ENCODE measurements at regions not wholly inside any gene's neighbourhood (a gene's known extent, or its start where the extent isn't known, plus 50 kb on each side); places are given as distances from the start of the nearest gene placed in this dataset.

- no peak for TF ChIP-seq CTCF (IDR thresholded peaks at IDR 0.05 in 2 of 3, conservative IDR thresholded peaks at IDR 0.05 in 1 of 3; ENCODE audit: borderline replicate concordance in 1 of 3, insufficient read depth in 1 of 3, low read depth in 2 of 3, low read length in 2 of 3)
- TF ChIP-seq POLR2AphosphoS5 (IDR thresholded peaks at IDR 0.05; ENCODE audit: low read depth, low read length): no peak
- TF ChIP-seq EZH2 (IDR thresholded peaks at IDR 0.05): no peak
- no peak for TF ChIP-seq POLR2A (IDR thresholded peaks at IDR 0.05; ENCODE audit: borderline replicate concordance, extremely low read depth, insufficient read depth, insufficient read length)
- TF ChIP-seq CEBPB (IDR thresholded peaks at IDR 0.05; ENCODE audit: low read depth): no peak
- no peak for TF ChIP-seq YY1 (IDR thresholded peaks at IDR 0.05; ENCODE audit: extremely low read depth, insufficient replicate concordance, low read depth, low read length)
These were observed 393.3 kb downstream of the METTL4 start for GRCh38 chr18:2178036-2178435.
